Suprapubic skin (tissue), 4 donors: ENCODE measurements at regions not wholly inside any gene's neighbourhood (a gene's known extent, or its start where the extent isn't known, plus 50 kb on each side); places are given as distances from the start of the nearest gene placed in this dataset.

ENCODE experiments used
- CTCF ChIP-seq, 2 donors: fragments of 200-600 bp in 1 of 2; fragments of 450-650 bp in 1 of 2; sonication (generic) in 1 of 2; IDR thresholded peaks; one replicate each; pipeline ENCODE4 v1.5.1; 2016 to 2019; ENCODE audit warnings: antibody characterized with exemption in 2 of 2, mild to moderate bottlenecking in 1 of 2, moderate library complexity in 1 of 2
- EP300 ChIP-seq: sonication (generic); formaldehyde crosslinking; IDR thresholded peaks from one replicate; pipeline ENCODE4 v1.6.1; 2017; ENCODE audit warnings: antibody characterized with exemption
- POLR2A ChIP-seq, 2 donors: fragments of 450-650 bp; IDR thresholded peaks; one replicate each; pipeline ENCODE4 v1.6.1; 2017; ENCODE audit warnings: antibody characterized with exemption in 2 of 2, mild to moderate bottlenecking in 2 of 2, moderate library complexity in 2 of 2
- POLR2AphosphoS5 ChIP-seq, 3 donors: sonication (generic); formaldehyde crosslinking; IDR thresholded peaks; one replicate each; pipeline ENCODE4 v1.6.1; 2017; ENCODE audit warnings: antibody characterized with exemption in 3 of 3

DNA sequence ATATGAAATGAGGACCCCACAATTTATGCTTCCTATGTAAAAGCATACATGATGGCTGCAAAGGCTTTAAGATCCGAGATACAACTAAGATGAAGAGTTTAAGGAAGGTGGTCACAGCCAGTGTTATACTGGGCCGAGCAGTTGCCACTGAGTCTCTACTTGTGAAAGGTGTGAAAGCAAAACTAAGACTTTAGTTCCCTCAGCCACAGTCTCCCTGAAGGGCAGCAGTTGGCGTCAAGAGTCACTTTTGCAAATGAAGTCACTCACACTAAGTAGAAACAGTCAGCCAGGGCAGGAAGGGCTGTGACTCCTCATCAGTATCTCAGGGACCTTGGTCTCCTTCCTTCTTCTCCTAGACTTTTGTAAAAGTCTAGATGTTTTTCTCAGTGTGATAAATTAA is 191.6 kb upstream of the MCHR2 start:
- TF ChIP-seq POLR2AphosphoS5 (IDR thresholded peaks at IDR 0.05) (no peak), POLR2A (IDR thresholded peaks at IDR 0.05) (no peak), CTCF (IDR thresholded peaks at IDR 0.05) (no peak), EP300 (no peak)
